ENCODE measurements at regions not wholly inside any gene's neighbourhood (a gene's known extent, or its start where the extent isn't known, plus 50 kb on each side); places are given as distances from the start of the nearest gene placed in this dataset.

DNA sequence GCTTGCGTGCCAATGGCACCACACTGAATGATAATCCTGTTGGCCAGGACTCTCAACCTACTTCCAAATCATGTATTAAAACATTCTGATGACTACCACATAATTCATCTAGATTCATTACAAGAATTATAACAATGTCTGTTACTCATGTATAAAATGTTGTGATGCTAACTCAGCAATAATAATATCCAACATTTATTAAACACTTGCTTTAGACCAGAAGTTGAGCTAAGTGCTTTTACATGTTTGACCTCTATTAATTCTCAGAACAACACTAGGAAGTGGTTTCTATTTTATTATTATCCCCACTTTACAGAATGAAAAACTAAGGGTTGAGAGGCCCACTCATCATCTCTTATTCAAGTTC lies 178.4 kb downstream of the LNPK start:
- TF ChIP-seq POLR2A (IDR thresholded peaks at IDR 0.05; ENCODE audit: low read length) = no peak
- TF ChIP-seq GATA1 (IDR thresholded peaks at IDR 0.05; ENCODE audit: low read depth, low read length) = no peak
